ENCODE measurements at regions not wholly inside any gene's neighbourhood (a gene's known extent, or its start where the extent isn't known, plus 50 kb on each side); places are given as distances from the start of the nearest gene placed in this dataset.

GRCh38 chr7:116384936-116385635 is 114.5 kb upstream of the CAV2 start:
- Histone ChIP-seq H4K20me1 (replicated peaks; ENCODE audit: insufficient read depth) (no peaks in the 10 kb centered on the region), H3K79me2 (replicated peaks; ENCODE audit: insufficient read depth) (no peaks in the 10 kb centered on the region), H2AFZ (peak overlapping the region; percentile 39), H3K4me2 (peak overlapping the region; percentile 12; the same call in 1 of the 2 replicates), H3K27ac (ENCODE audit: low read depth) (no peak overlapping the region), H3F3A (replicated peaks; ENCODE audit: low read depth) (no peaks in the 10 kb centered on the region), H3K4me3 (no peak overlapping the region), H3K9me2 (ENCODE audit: insufficient read depth) (no peaks in the 10 kb centered on the region), H3K36me3 (ENCODE audit: insufficient read depth) (no peaks in the 10 kb centered on the region), H3K27me3 (ENCODE audit: insufficient read depth) (no peaks in the 10 kb centered on the region), H3K4me1 (ENCODE audit: insufficient read depth) (peaks cover 11% of the 10 kb centered on the region)
- Mint-ChIP-seq H3K36me3 (ENCODE audit: low read depth) (no peaks in the 10 kb centered on the region), H3K9me3 (no peaks in the 10 kb centered on the region), H3K4me1 (peaks cover 12% of the 10 kb centered on the region), H3K27me3 (ENCODE audit: insufficient read depth, low read depth, poor library complexity) (peaks cover 4% of the 10 kb centered on the region), H3K4me3 (no peak overlapping the region), H3K27ac (no peak overlapping the region)
- no peak for TF ChIP-seq ZNF114 (CRISPR knock-in tag; IDR thresholded peaks at IDR 0.05)
- TF ChIP-seq STAT1 (IDR thresholded peaks at IDR 0.05; ENCODE audit: unreplicated experiment) = no peak
- TF ChIP-seq EZH2 (IDR thresholded peaks at IDR 0.05; ENCODE audit: low read depth, unreplicated experiment) = no peak
- TF ChIP-seq CREB1 (CRISPR knock-in tag; IDR thresholded peaks at IDR 0.05; ENCODE audit: low read depth) = no peak
- no peak for TF ChIP-seq ZNF331 (CRISPR knock-in tag; IDR thresholded peaks at IDR 0.05; ENCODE audit: low read depth)
- no peak for TF ChIP-seq CTCF (conservative IDR thresholded peaks at IDR 0.05; ENCODE audit: low read depth in 2 of 2)
- no peak for TF ChIP-seq ETS1 (IDR thresholded peaks at IDR 0.05)
- TF ChIP-seq EZH2phosphoT487 (IDR thresholded peaks at IDR 0.05; ENCODE audit: unreplicated experiment) = no peak
- no peak for TF ChIP-seq JUNB (IDR thresholded peaks at IDR 0.05; ENCODE audit: unreplicated experiment)
- no peak for TF ChIP-seq POLR2AphosphoS5 (IDR thresholded peaks at IDR 0.05; ENCODE audit: low read depth)
- no peak for TF ChIP-seq NANOG (IDR thresholded peaks at IDR 0.05; ENCODE audit: borderline replicate concordance)
- no peak for TF ChIP-seq ZNF462 (CRISPR knock-in tag; IDR thresholded peaks at IDR 0.05)
- no peak for TF ChIP-seq REST (IDR thresholded peaks at IDR 0.05; ENCODE audit: unreplicated experiment)
- no peak for DNase-seq (ENCODE audit: low spot score)
- ATAC-seq = no peak

Measured in GM23338 (cell line).